Ecto neural progenitor cell (in vitro differentiated cells): ENCODE measurements at regions not wholly inside any gene's neighbourhood (a gene's known extent, or its start where the extent isn't known, plus 50 kb on each side); places are given as distances from the start of the nearest gene placed in this dataset.

Experiments used
- DNase-seq: peaks from one replicate; pipeline ENCODE4 v3.0.0-alpha.2; 2018; ENCODE audit warnings: low spot score

GRCh38 chr12:123041042-123041531 lies 60.6 kb downstream of the ARL6IP4 start:
- no peak for DNase-seq

- no peak for DNase-seq
Measured at GRCh38 chr12:123040106-123040505, 59.6 kb downstream of the ARL6IP4 start.

GRCh38 chr12:123038966-123039365 lies 58.5 kb downstream of the ARL6IP4 start:
- no peak for DNase-seq

- no peak for DNase-seq
Measured at GRCh38 chr12:123038486-123038885, 58.0 kb downstream of the ARL6IP4 start.

- no peak for DNase-seq
Measured at GRCh38 chr12:123037791-123038190, 57.3 kb downstream of the ARL6IP4 start.

GRCh38 chr12:123036466-123037285 lies 56.2 kb downstream of the ARL6IP4 start:
- DNase-seq: no peak

- DNase-seq: no peak
Measured at GRCh38 chr12:123035841-123036240, 55.4 kb downstream of the ARL6IP4 start.

- no peak for DNase-seq
Measured at GRCh38 chr12:123034865-123035264, 54.4 kb downstream of the ARL6IP4 start.

- no peak for DNase-seq
Measured at GRCh38 chr12:123034022-123034541, 53.6 kb downstream of the ARL6IP4 start.

- no peak for DNase-seq
Measured at GRCh38 chr12:123033392-123034021, 53.0 kb downstream of the ARL6IP4 start.

GRCh38 chr12:123032736-123033391 lies 52.4 kb downstream of the ARL6IP4 start:
- no peak for DNase-seq
